ENCODE measurements at regions not wholly inside any gene's neighbourhood (a gene's known extent, or its start where the extent isn't known, plus 50 kb on each side); places are given as distances from the start of the nearest gene placed in this dataset.

DNA sequence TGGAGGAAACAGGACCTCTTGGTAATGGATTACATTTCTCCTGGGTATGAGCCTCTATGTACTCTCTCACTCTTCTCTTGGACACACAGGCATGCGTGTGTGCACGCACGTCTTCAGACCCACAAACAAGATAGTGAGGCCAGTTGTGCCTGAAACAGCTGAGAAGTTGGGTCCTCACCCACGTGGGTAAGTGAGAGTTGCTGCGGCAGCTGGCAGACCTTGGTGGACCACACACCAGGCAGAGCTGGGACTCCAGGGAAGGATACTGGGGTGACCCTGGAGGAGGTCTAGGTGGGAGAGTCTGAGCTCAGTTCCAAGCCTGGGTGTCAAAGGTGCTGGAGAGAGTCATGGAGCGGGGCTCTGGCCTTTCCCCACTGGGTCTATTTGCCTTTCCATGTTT, 194.3 kb downstream of the HAUS1 start:
- no TSS peak for BruUV-seq (replicated peaks)
- TF ChIP-seq, protein P1, sequence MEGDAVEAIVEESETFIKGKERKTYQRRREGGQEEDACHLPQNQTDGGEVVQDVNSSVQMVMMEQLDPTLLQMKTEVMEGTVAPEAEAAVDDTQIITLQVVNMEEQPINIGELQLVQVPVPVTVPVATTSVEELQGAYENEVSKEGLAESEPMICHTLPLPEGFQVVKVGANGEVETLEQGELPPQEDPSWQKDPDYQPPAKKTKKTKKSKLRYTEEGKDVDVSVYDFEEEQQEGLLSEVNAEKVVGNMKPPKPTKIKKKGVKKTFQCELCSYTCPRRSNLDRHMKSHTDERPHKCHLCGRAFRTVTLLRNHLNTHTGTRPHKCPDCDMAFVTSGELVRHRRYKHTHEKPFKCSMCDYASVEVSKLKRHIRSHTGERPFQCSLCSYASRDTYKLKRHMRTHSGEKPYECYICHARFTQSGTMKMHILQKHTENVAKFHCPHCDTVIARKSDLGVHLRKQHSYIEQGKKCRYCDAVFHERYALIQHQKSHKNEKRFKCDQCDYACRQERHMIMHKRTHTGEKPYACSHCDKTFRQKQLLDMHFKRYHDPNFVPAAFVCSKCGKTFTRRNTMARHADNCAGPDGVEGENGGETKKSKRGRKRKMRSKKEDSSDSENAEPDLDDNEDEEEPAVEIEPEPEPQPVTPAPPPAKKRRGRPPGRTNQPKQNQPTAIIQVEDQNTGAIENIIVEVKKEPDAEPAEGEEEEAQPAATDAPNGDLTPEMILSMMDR (IDR thresholded peaks at IDR 0.05; ENCODE audit: unreplicated experiment): no peak
- DNase-seq (ENCODE audit: unreplicated experiment): no peak
- ChIA-PET POLR2A (interaction anchor here (1.4 kb wide), 1 partner anchor 24 kb away, joined by 4 read pairs; no protein-coding TSS in a partner anchor), CTCF (interaction anchor here (0.6 to 1.5 kb wide), 6 partner anchors 12 to 495 kb away, joined by 3 to 7 read pairs (median 4); no protein-coding TSS in a partner anchor)
- H3K4me3 Mint-ChIP-seq (ENCODE audit: unreplicated experiment): no peak overlapping the region
- intact Hi-C loops (cut with micrococcal nuclease): no loop called here
- H3K36me3 Mint-ChIP-seq (ENCODE audit: insufficient read depth, unreplicated experiment): peaks cover 5% of the 10 kb centered on the region
- H3K4me1 Mint-ChIP-seq (ENCODE audit: insufficient read depth, unreplicated experiment): peaks cover 14% of the 10 kb centered on the region
- H3K27ac Mint-ChIP-seq (ENCODE audit: low read depth, unreplicated experiment): no peak overlapping the region
- H3K9me3 Mint-ChIP-seq (ENCODE audit: unreplicated experiment): peaks cover 5% of the 10 kb centered on the region
- no peaks in the 10 kb centered on the region for H3K27me3 Mint-ChIP-seq (ENCODE audit: insufficient read depth, unreplicated experiment)

DNA sequence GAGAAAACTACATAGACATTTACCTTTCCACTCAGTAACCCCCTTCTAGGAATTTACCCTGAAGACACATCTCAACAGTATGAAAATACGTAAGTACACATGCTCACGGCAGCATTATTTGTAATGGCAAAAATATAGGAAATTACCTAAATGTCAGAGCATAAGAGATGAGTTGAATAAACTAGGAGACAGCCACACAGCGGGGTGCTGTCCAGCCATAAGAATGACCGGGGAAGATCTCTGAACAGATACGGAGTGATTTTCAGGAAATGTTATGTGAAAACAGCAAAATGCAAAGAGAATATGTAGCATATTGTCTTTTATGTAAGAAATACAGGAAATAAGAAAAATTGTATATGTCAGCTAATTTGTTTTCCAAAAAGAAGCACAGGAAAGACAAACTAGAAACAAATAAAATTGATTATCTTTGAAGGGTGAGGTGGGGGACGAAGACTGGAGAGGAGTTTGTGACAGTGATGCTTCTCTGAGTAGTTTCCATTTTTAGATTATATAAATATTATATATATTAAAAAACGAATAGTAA, 195.4 kb downstream of the HAUS1 start:
- TF ChIP-seq, protein P1 (IDR thresholded peaks at IDR 0.05; ENCODE audit: unreplicated experiment): no peak
- no peak overlapping the region for H3K27ac Mint-ChIP-seq (ENCODE audit: low read depth, unreplicated experiment)
- peaks cover 5% of the 10 kb centered on the region for H3K4me1 Mint-ChIP-seq (ENCODE audit: insufficient read depth, unreplicated experiment)
- ChIA-PET POLR2A (no interaction called here), CTCF (interaction anchor here (1.3 to 1.4 kb wide), 2 partner anchors 13 to 17 kb away, joined by 3 to 4 read pairs; no protein-coding TSS in a partner anchor)
- no TSS peak for BruUV-seq (replicated peaks)
- DNase-seq (ENCODE audit: unreplicated experiment): no peak
- no peak overlapping the region for H3K4me3 Mint-ChIP-seq (ENCODE audit: unreplicated experiment)
- intact Hi-C loops (cut with micrococcal nuclease): no loop called here
- no peaks in the 10 kb centered on the region for H3K27me3 Mint-ChIP-seq (ENCODE audit: insufficient read depth, unreplicated experiment)
- peaks cover 5% of the 10 kb centered on the region for H3K36me3 Mint-ChIP-seq (ENCODE audit: insufficient read depth, unreplicated experiment)
- peaks cover 7% of the 10 kb centered on the region for H3K9me3 Mint-ChIP-seq (ENCODE audit: unreplicated experiment)

DNA sequence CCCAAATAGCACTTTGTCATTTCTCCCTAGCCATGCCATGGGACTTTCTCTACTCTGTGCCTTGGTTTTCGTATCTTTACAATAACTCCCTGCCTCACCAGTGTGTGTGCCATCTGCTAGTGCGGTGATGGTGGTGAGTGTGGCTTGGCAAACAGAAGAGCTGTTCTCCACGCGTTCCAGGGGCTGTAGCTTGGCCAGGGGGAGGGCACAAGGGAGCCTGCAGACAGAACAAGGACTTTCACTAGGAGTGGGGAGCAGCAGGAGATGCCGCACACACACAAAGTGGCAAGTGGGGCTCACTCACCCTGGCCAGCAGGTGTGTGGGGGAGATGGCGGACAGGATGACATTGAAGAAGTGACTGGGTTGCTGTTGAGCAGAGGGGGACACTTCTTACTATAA, 196.9 kb downstream of the HAUS1 start:
- Mint-ChIP-seq H3K4me1 (ENCODE audit: insufficient read depth, unreplicated experiment) (peaks cover 5% of the 10 kb centered on the region), H3K4me3 (ENCODE audit: unreplicated experiment) (no peak overlapping the region), H3K9me3 (ENCODE audit: unreplicated experiment) (peaks cover 7% of the 10 kb centered on the region), H3K27ac (ENCODE audit: low read depth, unreplicated experiment) (no peak overlapping the region), H3K36me3 (ENCODE audit: insufficient read depth, unreplicated experiment) (peaks cover 5% of the 10 kb centered on the region), H3K27me3 (ENCODE audit: insufficient read depth, unreplicated experiment) (no peaks in the 10 kb centered on the region)
- POLR2A ChIA-PET: no interaction called here
- CTCF ChIA-PET: no interaction called here
- DNase-seq (ENCODE audit: unreplicated experiment): no peak
- TF ChIP-seq, protein P1 (IDR thresholded peaks at IDR 0.05; ENCODE audit: unreplicated experiment): no peak
- intact Hi-C loops (cut with micrococcal nuclease): no loop called here
- BruUV-seq (replicated peaks): no TSS peak

DNA sequence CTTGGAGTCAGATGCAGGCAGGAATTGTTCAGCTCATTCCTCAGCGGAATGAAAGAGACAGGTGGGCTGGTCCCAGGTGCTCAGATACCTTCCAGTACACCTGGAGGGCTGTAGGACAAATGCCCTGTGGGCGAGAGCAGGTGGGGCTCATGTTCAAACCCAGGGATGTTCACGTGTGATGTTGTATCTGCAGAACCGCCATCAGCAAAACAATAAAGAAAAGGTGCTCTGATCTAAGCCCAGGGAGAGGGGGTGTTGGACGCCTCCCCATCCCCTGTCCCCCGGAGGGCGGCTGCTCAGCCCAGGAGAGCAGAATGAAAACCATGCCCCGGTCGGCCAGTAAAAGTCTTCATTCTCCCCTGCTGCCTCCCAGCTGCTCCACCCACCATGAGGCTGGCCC, 197.4 kb downstream of the HAUS1 start:
- H3K27me3 Mint-ChIP-seq (ENCODE audit: insufficient read depth, unreplicated experiment): no peaks in the 10 kb centered on the region
- peaks cover 5% of the 10 kb centered on the region for H3K36me3 Mint-ChIP-seq (ENCODE audit: insufficient read depth, unreplicated experiment)
- H3K4me3 Mint-ChIP-seq (ENCODE audit: unreplicated experiment): no peak overlapping the region
- H3K9me3 Mint-ChIP-seq (ENCODE audit: unreplicated experiment): peaks cover 7% of the 10 kb centered on the region
- ChIA-PET POLR2A (no interaction called here), CTCF (no interaction called here)
- intact Hi-C loops (cut with micrococcal nuclease): no loop called here
- peaks cover 5% of the 10 kb centered on the region for H3K4me1 Mint-ChIP-seq (ENCODE audit: insufficient read depth, unreplicated experiment)
- TF ChIP-seq, protein P1 (IDR thresholded peaks at IDR 0.05; ENCODE audit: unreplicated experiment): no peak
- no peak for DNase-seq (ENCODE audit: unreplicated experiment)
- no TSS peak for BruUV-seq (replicated peaks)
- H3K27ac Mint-ChIP-seq (ENCODE audit: low read depth, unreplicated experiment): no peak overlapping the region
